PC-3 (cell line): ENCODE measurements at regions not wholly inside any gene's neighbourhood (a gene's known extent, or its start where the extent isn't known, plus 50 kb on each side); places are given as distances from the start of the nearest gene placed in this dataset.

ENCODE experiments used
- ATAC-seq: fragments of 200-7000 bp; cut with Tn5 transposase; 2 replicates; pipeline ENCODE4 v1.9.1; 2020; ENCODE audit warnings: mild to moderate bottlenecking, moderate library complexity
- BruUV-seq: library from RNA; stranded (reverse); fragments of 400-500 nt; replicated peaks from 2 replicates; lab custom pipeline; 2021; lab: Mats Ljungman, UMichigan
- CTCF ChIA-PET: fragments of 300-600 bp; sonication (Branson Sonifier 250); formaldehyde crosslinking; loops from one replicate; lab custom pipeline; 2022; ENCODE audit warnings: antibody characterized with exemption; lab: Charles Lee
- POLR2A ChIA-PET: fragments of 300-600 bp; sonication (Branson Sonifier 250); formaldehyde crosslinking; loops from one replicate; lab custom pipeline; 2022; ENCODE audit warnings: antibody characterized with exemption; ENCODE audit not compliant: unreplicated experiment; lab: Charles Lee
- DNase-seq: peaks from one replicate; pipeline ENCODE4 v3.0.0-alpha.2; 2015
- H2AFZ ChIP-seq: fragments of 300-600 bp; sonication (generic); 2 replicates; pipeline ENCODE4 v1.6.0; 2016; ENCODE audit warnings: antibody characterized with exemption, low read length
- H3F3A ChIP-seq: fragments of 300-600 bp; sonication (generic); one replicate; pipeline ENCODE4 v1.6.0; 2017; ENCODE audit warnings: antibody characterized with exemption, low read length, control low read depth, mild to moderate bottlenecking; ENCODE audit not compliant: unreplicated experiment
- H3K27ac ChIP-seq: fragments of 300-600 bp; sonication (generic); 2 replicates; pipeline ENCODE4 v1.5.1; 2016; ENCODE audit warnings: mild to moderate bottlenecking, low read length
- H3K27me3 ChIP-seq: fragments of 300-600 bp; sonication (generic); 2 replicates; pipeline ENCODE4 v1.6.1; 2016; ENCODE audit warnings: low read length, mixed read lengths
- H3K36me3 ChIP-seq: fragments of 300-600 bp; sonication (generic); 2 replicates; pipeline ENCODE4 v1.6.1; 2016; ENCODE audit warnings: low read depth, mixed run types, low read length, mixed read lengths
- H3K4me1 ChIP-seq: fragments of 300-600 bp; sonication (generic); 2 replicates; pipeline ENCODE4 v1.5.1; 2016; ENCODE audit warnings: low read length; ENCODE audit not compliant: insufficient read depth
- H3K4me2 ChIP-seq: fragments of 300-600 bp; sonication (generic); 2 replicates; pipeline ENCODE4 v1.6.0; 2016; ENCODE audit warnings: low read length
- H3K4me3 ChIP-seq: fragments of 300-600 bp; sonication (generic); 2 replicates; pipeline ENCODE4 v1.5.1; 2016; ENCODE audit warnings: mild to moderate bottlenecking, low read length, mixed read lengths
- H3K79me2 ChIP-seq: fragments of 300-600 bp; sonication (generic); 2 replicates; pipeline ENCODE4 v1.6.1; 2017; ENCODE audit warnings: low read length, mixed read lengths
- H3K9ac ChIP-seq: fragments of 300-600 bp; sonication (generic); 2 replicates; pipeline ENCODE4 v1.6.0; 2016; ENCODE audit warnings: mild to moderate bottlenecking, low read length
- H3K9me2 ChIP-seq: fragments of 300-600 bp; sonication (generic); replicated peaks from 2 replicates; pipeline ENCODE4 v1.6.1; 2016; ENCODE audit warnings: mixed run types, low read length, mixed read lengths
- H3K9me3 ChIP-seq: fragments of 300-600 bp; sonication (generic); 2 replicates; pipeline ENCODE4 v1.6.1; 2016; ENCODE audit warnings: low read length, mixed read lengths
- H4K20me1 ChIP-seq: fragments of 300-600 bp; sonication (generic); 2 replicates; pipeline ENCODE4 v1.6.1; 2016; ENCODE audit warnings: low read length, mixed read lengths
- CTCF ChIP-seq: fragments of 300-600 bp; sonication (generic); conservative IDR thresholded peaks from 2 replicates; pipeline ENCODE4 v1.5.1; 2017; ENCODE audit warnings: antibody characterized with exemption, low read depth, mild to moderate bottlenecking, low read length
- EZH2 ChIP-seq: fragments of 300-600 bp; sonication (generic); IDR thresholded peaks from one replicate; pipeline ENCODE4 v1.6.1; 2017; ENCODE audit warnings: antibody characterized with exemption, mild to moderate bottlenecking, low read length; ENCODE audit not compliant: unreplicated experiment
- EZH2phosphoT487 ChIP-seq: fragments of 300-600 bp; sonication (generic); IDR thresholded peaks from 2 replicates; pipeline ENCODE4 v1.6.1; 2018; ENCODE audit warnings: mild to moderate bottlenecking, antibody characterized with exemption, low read length, borderline replicate concordance
- intact Hi-C: fragments of 100-400 bp; cut with micrococcal nuclease; formaldehyde crosslinking; loops from 2 replicates; pipeline ENCODE4 v1.9.0; 2023

GRCh38 chr6:14231071-14231483 is 113.5 kb downstream of the CD83 start:
- no peak overlapping the region for H3K27ac ChIP-seq
- BruUV-seq: no TSS peak
- no peaks in the 10 kb centered on the region for H3K79me2 ChIP-seq
- POLR2A ChIA-PET: no interaction called here
- no peaks in the 10 kb centered on the region for H4K20me1 ChIP-seq
- no peaks in the 10 kb centered on the region for H3K9me3 ChIP-seq
- H3K9me2 ChIP-seq: no peaks in the 10 kb centered on the region
- H3K4me2 ChIP-seq: no peak overlapping the region
- H3K4me1 ChIP-seq: no peaks in the 10 kb centered on the region
- no peak overlapping the region for H3K9ac ChIP-seq
- CTCF ChIA-PET: no interaction called here
- H3K36me3 ChIP-seq: no peaks in the 10 kb centered on the region
- intact Hi-C loops: no loop called here
- DNase-seq: no peak
- H2AFZ ChIP-seq: no peak overlapping the region
- no peaks in the 10 kb centered on the region for H3K27me3 ChIP-seq
- TF ChIP-seq EZH2 (no peak), CTCF (no peak), EZH2phosphoT487 (no peak)
- no peak overlapping the region for H3K4me3 ChIP-seq
- ATAC-seq: no peak
- no peaks in the 10 kb centered on the region for H3F3A ChIP-seq

- intact Hi-C loops: no loop called here
- TF ChIP-seq CTCF: no peak
- no peak for TF ChIP-seq EZH2phosphoT487
- no peak for TF ChIP-seq EZH2
- ATAC-seq: no peak
- no peak overlapping the region for H3K4me3 ChIP-seq
- H3K36me3 ChIP-seq: no peaks in the 10 kb centered on the region
- no peaks in the 10 kb centered on the region for H3K4me1 ChIP-seq
- H3K9ac ChIP-seq: no peak overlapping the region
- DNase-seq: no peak
- H4K20me1 ChIP-seq: no peaks in the 10 kb centered on the region
- ChIA-PET CTCF (no interaction called here), POLR2A (no interaction called here)
- H3K4me2 ChIP-seq: no peak overlapping the region
- BruUV-seq: no TSS peak
- no peaks in the 10 kb centered on the region for H3K9me2 ChIP-seq
- no peak overlapping the region for H3K27ac ChIP-seq
- no peaks in the 10 kb centered on the region for H3K27me3 ChIP-seq
- H3F3A ChIP-seq: no peaks in the 10 kb centered on the region
- no peaks in the 10 kb centered on the region for H3K79me2 ChIP-seq
- H3K9me3 ChIP-seq: no peaks in the 10 kb centered on the region
- H2AFZ ChIP-seq: no peak overlapping the region
These were observed 114.1 kb downstream of the CD83 start for GRCh38 chr6:14231501-14232280.

DNA sequence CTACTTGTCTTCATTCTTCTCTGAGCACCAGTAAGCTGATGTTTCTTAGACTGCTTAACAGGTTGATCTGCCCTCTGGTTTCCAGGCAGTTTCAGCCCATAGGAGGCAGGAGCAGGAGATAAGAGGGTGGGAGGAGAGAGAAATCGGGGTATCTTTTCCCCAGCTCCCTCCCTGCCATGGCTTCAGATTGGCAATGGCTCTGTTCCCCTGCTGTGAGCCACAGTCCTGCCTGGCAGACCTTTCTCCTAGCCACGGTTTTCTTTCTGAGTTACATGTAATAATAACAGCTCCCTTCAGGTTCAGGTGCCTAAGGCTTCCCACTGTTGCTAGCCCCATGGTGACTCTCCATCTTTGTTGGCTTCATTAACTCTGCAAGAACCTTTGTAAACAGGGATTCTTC is 115.3 kb downstream of the CD83 start:
- intact Hi-C loops: no loop called here
- Histone ChIP-seq H3F3A (no peaks in the 10 kb centered on the region), H3K9me2 (no peaks in the 10 kb centered on the region), H2AFZ (no peak overlapping the region), H4K20me1 (no peaks in the 10 kb centered on the region), H3K4me1 (no peaks in the 10 kb centered on the region), H3K27me3 (no peaks in the 10 kb centered on the region), H3K4me2 (no peak overlapping the region), H3K9me3 (no peaks in the 10 kb centered on the region), H3K27ac (no peak overlapping the region), H3K4me3 (no peak overlapping the region), H3K9ac (no peak overlapping the region), H3K79me2 (no peaks in the 10 kb centered on the region), H3K36me3 (no peaks in the 10 kb centered on the region)
- no TSS peak for BruUV-seq
- TF ChIP-seq CTCF (no peak), EZH2phosphoT487 (no peak), EZH2 (no peak)
- ATAC-seq (no peak), DNase-seq (no peak)
- CTCF ChIA-PET: no interaction called here
- POLR2A ChIA-PET: no interaction called here
